GM12878 (cell line): ENCODE measurements at regions not wholly inside any gene's neighbourhood (a gene's known extent, or its start where the extent isn't known, plus 50 kb on each side); places are given as distances from the start of the nearest gene placed in this dataset.

Experiments
- CBX5 ChIP-seq: sonication (generic); IDR thresholded peaks from 2 replicates; pipeline ENCODE4 v1.6.1; 2016; ENCODE audit warnings: low read depth, moderate library complexity, mild to moderate bottlenecking, inconsistent platforms
- CTCF ChIP-seq, 3 experiments: IDR thresholded peaks in 2 of 3; conservative IDR thresholded peaks in 1 of 3; 2 replicates each; pipeline ENCODE4 v1.5.1; 2011; ENCODE audit warnings: low read depth in 3 of 3, low read length in 3 of 3, mild to moderate bottlenecking in 3 of 3, control low read depth in 2 of 3, moderate library complexity in 2 of 3, inconsistent platforms in 1 of 3, mixed read lengths in 1 of 3; ENCODE audit not compliant: control insufficient read depth in 2 of 3, insufficient read depth in 1 of 3; ENCODE audit errors: extremely low read depth in 1 of 3
- E4F1 ChIP-seq: fragments of 450-650 bp; IDR thresholded peaks from 2 replicates; pipeline ENCODE4 v1.6.1; 2018; ENCODE audit warnings: borderline replicate concordance, mild to moderate bottlenecking; ENCODE audit not compliant: partially characterized antibody
- MAX ChIP-seq: IDR thresholded peaks from 2 replicates; pipeline ENCODE4 v1.6.1; 2012; ENCODE audit warnings: low read depth, low read length, improper control_type of control experiment
- MEF2A ChIP-seq: IDR thresholded peaks from 2 replicates; pipeline ENCODE4 v1.6.1; 2011; ENCODE audit warnings: low read depth, mild to moderate bottlenecking, low read length, moderate library complexity; ENCODE audit not compliant: insufficient read depth
- NFYA ChIP-seq: IDR thresholded peaks from 2 replicates; pipeline ENCODE4 v1.6.1; 2011; ENCODE audit warnings: low read depth, mild to moderate bottlenecking, low read length, improper control_type of control experiment, borderline replicate concordance
- NKRF ChIP-seq: fragments of 450-650 bp; conservative IDR thresholded peaks from 2 replicates; pipeline ENCODE4 v1.6.1; 2017; ENCODE audit warnings: mild to moderate bottlenecking, moderate library complexity
- PBX3 ChIP-seq: IDR thresholded peaks from 2 replicates; pipeline ENCODE4 v1.6.1; 2011; ENCODE audit warnings: mild to moderate bottlenecking, low read depth, low read length, moderate library complexity; ENCODE audit not compliant: insufficient replicate concordance
- POLR2A ChIP-seq: IDR thresholded peaks from 2 replicates; pipeline ENCODE4 v1.6.1; 2011; ENCODE audit warnings: low read depth, mild to moderate bottlenecking, low read length
- POLR2AphosphoS5 ChIP-seq: IDR thresholded peaks from 2 replicates; pipeline ENCODE4 v1.6.1; 2011; ENCODE audit warnings: mild to moderate bottlenecking, low read length, inconsistent platforms
- RCOR1 ChIP-seq: conservative IDR thresholded peaks from 2 replicates; pipeline ENCODE4 v1.6.1; 2012; ENCODE audit warnings: low read depth, low read length, improper control_type of control experiment
- SP1 ChIP-seq: IDR thresholded peaks from one replicate; pipeline ENCODE4 v1.6.1; 2011; ENCODE audit warnings: low read depth, low read length
- ZZZ3 ChIP-seq: IDR thresholded peaks from 2 replicates; pipeline ENCODE4 v1.6.1; 2011; ENCODE audit warnings: low read depth; ENCODE audit not compliant: control insufficient read depth, insufficient read length

GRCh38 chr13:74046431-74046830 lies 87.8 kb downstream of the KLF12 start:
- TF ChIP-seq SP1 (no peak), CTCF (IDR thresholded peaks at IDR 0.05 in 2 of 3, conservative IDR thresholded peaks at IDR 0.05 in 1 of 3; ENCODE audit: control insufficient read depth in 2 of 3, extremely low read depth in 1 of 3, insufficient read depth in 1 of 3, low read depth in 3 of 3, low read length in 3 of 3) (no peak), CBX5 (no peak), POLR2A (no peak), NKRF (no peak), NFYA (no peak), POLR2AphosphoS5 (no peak), E4F1 (no peak), MEF2A (no peak), RCOR1 (no peak), PBX3 (no peak), MAX (no peak), ZZZ3 (no peak)
